ENCODE measurements at regions not wholly inside any gene's neighbourhood (a gene's known extent, or its start where the extent isn't known, plus 50 kb on each side); places are given as distances from the start of the nearest gene placed in this dataset.

GRCh38 chr3:24605511-24606028 lies 110.9 kb upstream of the THRB start:
- TF ChIP-seq, protein P1, sequence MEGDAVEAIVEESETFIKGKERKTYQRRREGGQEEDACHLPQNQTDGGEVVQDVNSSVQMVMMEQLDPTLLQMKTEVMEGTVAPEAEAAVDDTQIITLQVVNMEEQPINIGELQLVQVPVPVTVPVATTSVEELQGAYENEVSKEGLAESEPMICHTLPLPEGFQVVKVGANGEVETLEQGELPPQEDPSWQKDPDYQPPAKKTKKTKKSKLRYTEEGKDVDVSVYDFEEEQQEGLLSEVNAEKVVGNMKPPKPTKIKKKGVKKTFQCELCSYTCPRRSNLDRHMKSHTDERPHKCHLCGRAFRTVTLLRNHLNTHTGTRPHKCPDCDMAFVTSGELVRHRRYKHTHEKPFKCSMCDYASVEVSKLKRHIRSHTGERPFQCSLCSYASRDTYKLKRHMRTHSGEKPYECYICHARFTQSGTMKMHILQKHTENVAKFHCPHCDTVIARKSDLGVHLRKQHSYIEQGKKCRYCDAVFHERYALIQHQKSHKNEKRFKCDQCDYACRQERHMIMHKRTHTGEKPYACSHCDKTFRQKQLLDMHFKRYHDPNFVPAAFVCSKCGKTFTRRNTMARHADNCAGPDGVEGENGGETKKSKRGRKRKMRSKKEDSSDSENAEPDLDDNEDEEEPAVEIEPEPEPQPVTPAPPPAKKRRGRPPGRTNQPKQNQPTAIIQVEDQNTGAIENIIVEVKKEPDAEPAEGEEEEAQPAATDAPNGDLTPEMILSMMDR (optimal IDR thresholded peaks at IDR 0.05 in 1 of 3, IDR thresholded peaks at IDR 0.05 in 1 of 3, conservative IDR thresholded peaks at IDR 0.05 in 1 of 3; ENCODE audit: extremely low read depth in 1 of 3, insufficient read depth in 2 of 3, low read length in 3 of 3) = no peak
- TF ChIP-seq EZH2 (IDR thresholded peaks at IDR 0.05; ENCODE audit: low read length) = no peak
